ENCODE measurements at regions not wholly inside any gene's neighbourhood (a gene's known extent, or its start where the extent isn't known, plus 50 kb on each side); places are given as distances from the start of the nearest gene placed in this dataset.

DNA sequence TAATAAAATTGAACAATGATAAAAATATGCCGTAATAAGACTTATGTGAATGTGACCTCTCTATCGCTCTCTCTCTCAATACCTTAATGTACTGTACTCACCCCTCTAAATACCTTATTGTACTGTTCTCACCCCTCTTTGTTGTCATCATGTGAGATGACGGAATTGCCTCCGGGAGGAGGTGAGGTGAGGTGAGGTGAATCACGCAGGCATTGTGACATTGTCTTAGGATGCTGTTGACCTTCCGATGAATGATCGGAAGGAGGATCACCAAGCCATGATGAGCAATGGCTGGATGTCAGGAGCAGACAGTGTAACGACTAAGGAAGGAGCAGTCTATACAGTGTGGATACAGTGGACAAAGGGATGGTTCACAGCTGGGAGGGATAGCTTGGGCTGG lies 87.4 kb upstream of the FAM20C start:
- ATAC-seq, result no peak
- Histone ChIP-seq H3K4me3 (ENCODE audit: low read length) (no peak overlapping the region), H3K9me3 (ENCODE audit: control insufficient read depth, low read length) (no peaks in the 10 kb centered on the region), H3K4me1 (ENCODE audit: control insufficient read depth, insufficient read depth, low read length) (peaks cover 1% of the 10 kb centered on the region), H3K27me3 (ENCODE audit: control insufficient read depth, insufficient read depth) (no peaks in the 10 kb centered on the region), H3K27ac (ENCODE audit: low read length) (no peak overlapping the region)
- peak in 1 of 3 donors; percentile 13 for DNase-seq
- intact Hi-C loops (cut with DNase I), result no loop called here
- 90% methylated on average over 8 of the region's 8 CpGs for WGBS

DNA sequence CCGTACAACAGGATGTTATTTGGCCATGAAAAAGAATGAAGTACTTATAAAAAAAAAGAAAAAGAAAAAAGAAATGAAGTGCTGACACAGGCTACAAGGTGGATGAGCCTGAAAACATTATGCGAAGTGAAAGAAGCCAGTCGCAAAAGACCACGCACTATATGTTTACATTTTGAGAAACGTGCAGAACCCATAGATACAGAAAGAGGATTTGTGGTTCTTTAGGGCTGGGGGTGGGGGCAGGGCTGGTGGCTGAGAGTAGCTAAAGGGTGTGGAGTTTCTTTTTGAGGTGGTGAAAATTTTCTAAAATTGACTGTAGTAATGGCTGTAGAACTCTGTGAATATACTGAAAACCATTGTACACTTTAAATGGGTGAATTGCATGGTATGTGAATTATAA lies 86.0 kb upstream of the FAM20C start:
- DNase-seq, result peak in 1 of 3 donors; percentile 21
- H3K4me3 ChIP-seq (ENCODE audit: low read length), result no peak overlapping the region
- ATAC-seq, result no peak
- no peaks in the 10 kb centered on the region for H3K9me3 ChIP-seq (ENCODE audit: control insufficient read depth, low read length)
- H3K27me3 ChIP-seq (ENCODE audit: control insufficient read depth, insufficient read depth), result no peaks in the 10 kb centered on the region
- 78% methylated on average over 5 of the region's 5 CpGs for WGBS
- intact Hi-C loops (cut with DNase I), result no loop called here
- H3K4me1 ChIP-seq (ENCODE audit: control insufficient read depth, insufficient read depth, low read length), result peaks cover 1% of the 10 kb centered on the region
- no peak overlapping the region for H3K27ac ChIP-seq (ENCODE audit: low read length)

DNA sequence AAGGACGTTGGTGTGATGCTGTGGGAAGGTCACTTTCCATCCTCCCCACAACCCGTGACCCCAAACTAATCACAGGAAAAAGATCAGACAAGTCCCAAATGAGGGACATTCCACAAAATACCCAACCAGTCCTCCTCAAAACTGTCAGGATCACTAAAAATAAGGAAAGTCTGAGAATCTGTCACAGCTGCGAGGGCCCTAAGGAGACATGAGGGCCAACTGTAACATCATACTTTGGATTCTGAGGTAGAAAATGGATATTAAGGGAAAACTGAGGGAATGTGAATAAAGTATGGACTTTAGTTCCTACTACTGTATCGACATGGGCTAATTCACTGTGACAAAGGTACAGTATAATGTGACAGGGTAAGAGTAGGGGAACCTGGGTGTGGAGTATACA lies 85.1 kb upstream of the FAM20C start:
- no peaks in the 10 kb centered on the region for H3K27me3 ChIP-seq (ENCODE audit: control insufficient read depth, insufficient read depth)
- no peak for DNase-seq
- no peaks in the 10 kb centered on the region for H3K9me3 ChIP-seq (ENCODE audit: control insufficient read depth, low read length)
- no peak overlapping the region for H3K4me3 ChIP-seq (ENCODE audit: low read length)
- H3K27ac ChIP-seq (ENCODE audit: low read length), result no peak overlapping the region
- no peak for ATAC-seq
- peaks cover 1% of the 10 kb centered on the region for H3K4me1 ChIP-seq (ENCODE audit: control insufficient read depth, insufficient read depth, low read length)
- intact Hi-C loops (cut with DNase I), result no loop called here
- 64% methylated on average over 4 of the region's 4 CpGs for WGBS

- Histone ChIP-seq H3K4me3 (ENCODE audit: low read length) (no peak overlapping the region), H3K27ac (ENCODE audit: low read length) (no peak overlapping the region), H3K27me3 (ENCODE audit: control insufficient read depth, insufficient read depth) (no peaks in the 10 kb centered on the region), H3K9me3 (ENCODE audit: control insufficient read depth, low read length) (no peaks in the 10 kb centered on the region), H3K4me1 (ENCODE audit: control insufficient read depth, insufficient read depth, low read length) (peaks cover 1% of the 10 kb centered on the region)
- ATAC-seq (no peak), DNase-seq (peak in 1 of 3 donors; percentile 30)
- intact Hi-C loops (cut with DNase I), result no loop called here
- WGBS, result 87% methylated on average over 3 of the region's 3 CpGs
Measured at GRCh38 chr7:107907-108306, 84.5 kb upstream of the FAM20C start.

GRCh38 chr7:109094-109493 lies 83.3 kb upstream of the FAM20C start:
- H3K9me3 ChIP-seq (ENCODE audit: control insufficient read depth, low read length), result no peaks in the 10 kb centered on the region
- 56% methylated on average over 10 of the region's 10 CpGs for WGBS
- intact Hi-C loops (cut with DNase I), result no loop called here
- DNase-seq (peak; percentile 46 to 87 (median 79)), ATAC-seq (peak; percentile 77 to 91)
- H3K27ac ChIP-seq (ENCODE audit: low read length), result no peak overlapping the region
- peaks cover 1% of the 10 kb centered on the region for H3K4me1 ChIP-seq (ENCODE audit: control insufficient read depth, insufficient read depth, low read length)
- H3K4me3 ChIP-seq (ENCODE audit: low read length), result no peak overlapping the region
- no peaks in the 10 kb centered on the region for H3K27me3 ChIP-seq (ENCODE audit: control insufficient read depth, insufficient read depth)

GRCh38 chr7:109898-110556 lies 82.3 kb upstream of the FAM20C start:
- ATAC-seq (peak; percentile 35 to 40), DNase-seq (peak in 2 of 3 donors; percentile 64 to 70)
- intact Hi-C loops (cut with DNase I), result no loop called here
- H3K4me1 ChIP-seq (ENCODE audit: control insufficient read depth, insufficient read depth, low read length), result peaks cover 1% of the 10 kb centered on the region
- H3K9me3 ChIP-seq (ENCODE audit: control insufficient read depth, low read length), result no peaks in the 10 kb centered on the region
- H3K27ac ChIP-seq (ENCODE audit: low read length), result no peak overlapping the region
- no peak overlapping the region for H3K4me3 ChIP-seq (ENCODE audit: low read length)
- no peaks in the 10 kb centered on the region for H3K27me3 ChIP-seq (ENCODE audit: control insufficient read depth, insufficient read depth)
- WGBS, result 64% methylated on average over 21 of the region's 21 CpGs

DNA sequence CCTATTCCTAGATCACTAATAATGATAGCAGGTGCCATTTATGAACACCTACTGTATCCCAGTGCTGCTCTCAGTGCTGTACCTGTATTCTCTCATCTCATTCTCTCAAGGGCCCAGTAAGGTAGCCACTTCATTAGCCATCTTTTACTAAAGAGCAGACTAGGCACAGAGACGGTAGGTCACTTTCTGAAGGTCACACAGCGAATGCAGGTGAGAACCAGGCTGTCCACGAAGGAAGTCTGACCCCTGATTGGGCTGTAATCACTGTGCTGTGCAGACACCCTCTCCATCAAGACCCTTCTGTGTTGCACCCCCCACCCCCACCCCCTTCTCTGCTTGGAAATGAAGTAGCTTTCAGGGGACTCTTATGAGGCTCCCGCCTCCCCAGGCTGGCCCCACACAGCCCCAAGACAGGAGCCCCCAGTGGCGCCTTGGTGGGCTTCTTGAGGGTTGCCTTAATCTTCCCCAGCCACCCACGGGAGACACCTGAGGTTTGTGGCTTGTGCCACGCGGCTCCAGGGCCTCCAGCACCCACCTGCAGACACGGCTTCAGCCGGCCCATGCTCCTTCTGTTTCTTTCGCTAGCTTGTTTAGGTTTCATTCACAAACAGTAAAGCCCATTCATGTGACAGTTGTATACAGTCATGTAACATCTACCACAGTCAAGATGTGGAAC lies 81.7 kb upstream of the FAM20C start:
- Histone ChIP-seq H3K9me3 (ENCODE audit: control insufficient read depth, low read length) (no peaks in the 10 kb centered on the region), H3K27ac (ENCODE audit: low read length) (no peak overlapping the region), H3K4me3 (ENCODE audit: low read length) (no peak overlapping the region), H3K4me1 (ENCODE audit: control insufficient read depth, insufficient read depth, low read length) (peaks cover 4% of the 10 kb centered on the region), H3K27me3 (ENCODE audit: control insufficient read depth, insufficient read depth) (no peaks in the 10 kb centered on the region)
- ATAC-seq, result no peak
- 90% methylated on average over 11 of the region's 11 CpGs for whole genome bisulfite sequencing
- intact Hi-C loops (cut with DNase I), result no loop called here
- DNase-seq, result no peak

DNA sequence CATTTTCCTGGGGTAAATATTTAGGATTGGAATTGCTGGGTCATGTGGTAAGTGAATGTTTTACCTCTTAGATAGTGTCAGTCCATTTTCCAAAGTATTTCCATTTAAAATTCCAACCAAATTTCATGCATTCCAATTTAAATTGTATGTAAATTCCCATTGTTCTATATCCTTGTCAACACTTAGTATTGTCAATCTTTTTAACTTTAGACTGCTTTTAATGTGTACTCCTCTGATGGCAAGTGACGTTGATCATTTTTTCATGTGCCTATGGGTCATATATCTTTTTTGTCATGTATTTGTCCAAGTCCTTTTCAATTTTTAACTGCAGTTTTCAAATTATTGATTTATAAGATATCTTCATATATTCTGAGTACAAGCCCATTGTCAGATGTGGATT lies 80.8 kb upstream of the FAM20C start:
- DNase-seq, result no peak
- Histone ChIP-seq H3K9me3 (ENCODE audit: control insufficient read depth, low read length) (no peaks in the 10 kb centered on the region), H3K4me1 (ENCODE audit: control insufficient read depth, insufficient read depth, low read length) (peaks cover 4% of the 10 kb centered on the region), H3K27ac (ENCODE audit: low read length) (no peak overlapping the region), H3K4me3 (ENCODE audit: low read length) (no peak overlapping the region), H3K27me3 (ENCODE audit: control insufficient read depth, insufficient read depth) (no peaks in the 10 kb centered on the region)
- intact Hi-C loops (cut with DNase I), result no loop called here
- 85% methylated on average over 1 of the region's 1 CpG for WGBS
- ATAC-seq, result no peak

DNA sequence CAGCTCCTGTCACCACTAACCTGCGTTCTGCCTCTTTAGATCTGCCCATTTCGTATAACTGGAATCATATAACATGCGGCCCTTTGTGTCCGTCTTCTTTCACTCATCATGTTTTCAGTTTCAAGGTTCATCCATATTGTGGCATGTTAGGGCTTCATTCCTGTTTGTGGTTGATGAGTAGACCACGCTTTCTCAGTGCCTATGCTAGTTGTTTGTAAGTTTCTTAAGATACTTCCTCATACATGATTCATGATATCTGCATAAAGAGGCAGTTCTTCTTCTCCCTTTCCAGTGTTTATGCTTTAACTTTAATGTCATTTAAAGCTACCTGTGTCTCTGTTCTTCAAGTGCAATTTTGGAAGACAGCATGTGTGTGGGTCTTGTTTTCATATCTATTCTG lies 79.5 kb upstream of the FAM20C start:
- H3K27me3 ChIP-seq (ENCODE audit: control insufficient read depth, insufficient read depth), result no peaks in the 10 kb centered on the region
- intact Hi-C loops (cut with DNase I), result no loop called here
- H3K27ac ChIP-seq (ENCODE audit: low read length), result no peak overlapping the region
- WGBS, result 84% methylated on average over 5 of the region's 5 CpGs
- DNase-seq (no peak), ATAC-seq (no peak)
- H3K4me3 ChIP-seq (ENCODE audit: low read length), result no peak overlapping the region
- H3K4me1 ChIP-seq (ENCODE audit: control insufficient read depth, insufficient read depth, low read length), result peaks cover 4% of the 10 kb centered on the region
- no peaks in the 10 kb centered on the region for H3K9me3 ChIP-seq (ENCODE audit: control insufficient read depth, low read length)

DNA sequence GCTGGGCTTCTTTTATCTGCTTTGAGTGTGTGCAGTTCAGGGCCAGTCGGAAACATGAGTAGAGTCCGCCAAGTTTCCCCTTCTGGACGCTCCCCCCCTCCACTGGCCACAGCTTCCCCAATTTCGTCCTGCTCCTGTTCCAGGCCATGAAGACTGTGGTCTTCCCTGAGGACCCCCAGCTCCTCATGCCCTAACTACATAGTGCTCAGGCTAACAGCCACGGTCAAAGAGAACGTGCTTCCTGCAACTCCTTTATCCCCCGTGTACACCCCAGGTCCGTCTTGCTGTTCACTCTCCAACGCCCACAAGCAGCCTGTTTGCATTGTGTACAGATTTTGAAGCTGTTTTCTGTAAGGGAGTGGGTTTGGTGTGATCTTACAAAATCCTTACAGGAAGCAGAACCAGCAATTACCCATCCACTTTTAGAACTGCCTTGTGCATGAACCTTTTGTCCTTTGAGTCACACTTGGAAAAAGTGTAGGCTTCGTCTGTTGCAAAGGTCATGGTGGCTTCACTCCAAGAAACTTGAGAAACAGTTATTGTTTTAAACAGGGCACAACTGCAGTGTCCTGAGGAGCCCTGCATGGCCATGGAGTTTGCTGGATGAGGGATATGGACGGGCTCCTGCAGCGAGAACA lies 77.0 kb upstream of the FAM20C start:
- intact Hi-C loops (cut with DNase I), result no loop called here
- H3K27ac ChIP-seq (ENCODE audit: low read length), result peak overlapping the region; percentile 49
- 54% methylated on average over 12 of the region's 12 CpGs for WGBS

DNA sequence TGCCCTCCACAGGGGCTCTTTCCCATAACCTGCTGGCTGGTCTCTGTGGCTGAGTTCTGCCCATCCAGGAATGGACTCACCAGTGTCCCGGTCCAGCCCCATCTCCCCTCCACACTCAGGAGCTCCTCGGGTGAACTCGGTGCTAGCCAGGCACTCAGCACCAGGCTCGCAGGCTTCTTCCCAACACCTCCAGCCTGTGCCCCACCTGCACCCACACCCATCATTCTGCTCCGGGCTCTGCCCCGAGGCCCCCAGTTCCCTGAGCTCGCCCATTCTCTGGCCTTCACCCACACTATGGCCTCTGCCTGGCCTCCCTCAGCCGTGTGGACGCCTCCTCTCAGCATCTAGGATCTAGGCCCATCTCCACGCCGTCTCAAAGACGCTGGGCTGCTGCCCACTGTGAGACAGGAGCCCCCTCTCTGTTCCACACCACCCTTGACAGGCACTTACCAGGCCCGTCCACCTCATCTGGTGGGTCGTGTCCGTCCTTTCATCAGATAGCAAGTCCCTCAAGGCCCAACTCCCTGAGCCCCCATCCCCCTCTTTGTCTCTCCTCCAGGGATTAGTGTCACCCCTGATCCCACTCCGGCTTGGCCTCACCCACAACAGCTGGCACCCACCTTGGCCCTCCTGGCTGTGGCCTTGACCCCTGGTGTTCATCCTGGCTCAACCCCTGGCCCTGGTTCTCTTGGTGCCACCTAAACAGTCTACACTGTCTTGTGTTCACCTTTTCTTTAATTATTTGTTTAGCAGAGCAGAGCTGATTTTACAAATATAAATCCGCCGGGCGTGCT lies 76.0 kb upstream of the FAM20C start:
- Histone ChIP-seq H3K4me1 (ENCODE audit: control insufficient read depth, insufficient read depth, low read length) (peaks cover 6% of the 10 kb centered on the region), H3K27ac (ENCODE audit: low read length) (no peak overlapping the region), H3K4me3 (ENCODE audit: low read length) (no peak overlapping the region), H3K9me3 (ENCODE audit: control insufficient read depth, low read length) (no peaks in the 10 kb centered on the region), H3K27me3 (ENCODE audit: control insufficient read depth, insufficient read depth) (no peaks in the 10 kb centered on the region)
- ATAC-seq, result no peak
- intact Hi-C loops (cut with DNase I), result no loop called here
- 95% methylated on average over 19 of the region's 19 CpGs for WGBS
- no peak for DNase-seq

More for the DNA sequence above, 77.0 kb upstream of the FAM20C start:
- H3K9me3 ChIP-seq (ENCODE audit: control insufficient read depth, low read length), result no peaks in the 10 kb centered on the region
- H3K27me3 ChIP-seq (ENCODE audit: control insufficient read depth, insufficient read depth), result no peaks in the 10 kb centered on the region
- H3K4me1 ChIP-seq (ENCODE audit: control insufficient read depth, insufficient read depth, low read length), result peaks cover 6% of the 10 kb centered on the region
- ATAC-seq (peak; percentile 42 to 66), DNase-seq (peak in 1 of 3 donors; percentile 72)
- no peak overlapping the region for H3K4me3 ChIP-seq (ENCODE audit: low read length)
